ENCODE measurements at regions not wholly inside any gene's neighbourhood (a gene's known extent, or its start where the extent isn't known, plus 50 kb on each side); places are given as distances from the start of the nearest gene placed in this dataset.

- no peak overlapping the region for H3K9ac ChIP-seq (ENCODE audit: low read length)
- H3K79me1 ChIP-seq (replicated peaks; ENCODE audit: low read length, poor library complexity, severe bottlenecking), result no peaks in the 10 kb centered on the region
- no peak overlapping the region for H2BK15ac ChIP-seq (ENCODE audit: low read depth, poor library complexity, severe bottlenecking)
- H2AK5ac ChIP-seq (ENCODE audit: low read length, severe bottlenecking), result no peak overlapping the region
- WGBS, result 100% methylated on average over 1 of the region's 4 CpGs
- H3K14ac ChIP-seq (ENCODE audit: low read length in 2 of 2), result no peak overlapping the region
- no peaks in the 10 kb centered on the region for H3K4me1 ChIP-seq (ENCODE audit: control insufficient read depth, insufficient read depth, low read depth, low read length)
- H2BK5ac ChIP-seq (ENCODE audit: low read depth, low read length, poor library complexity, severe bottlenecking), result no peak overlapping the region
- no peak overlapping the region for H2BK120ac ChIP-seq (ENCODE audit: low read depth, low read length)
- peaks cover 26% of the 10 kb centered on the region for H3K9me3 ChIP-seq (ENCODE audit: control insufficient read depth, low read length)
- H2BK12ac ChIP-seq (ENCODE audit: low read length in 2 of 2), result no peak overlapping the region
- H3K4me2 ChIP-seq (ENCODE audit: low read length, poor library complexity, severe bottlenecking), result no peak overlapping the region
- H3K18ac ChIP-seq (ENCODE audit: low read depth in 1 of 2, low read length in 2 of 2), result no peak overlapping the region
- no peak for DNase-seq
- no peak overlapping the region for H3K23ac ChIP-seq (ENCODE audit: low read length in 2 of 2)
- no peaks in the 10 kb centered on the region for H3K27me3 ChIP-seq (ENCODE audit: control insufficient read depth in 1 of 2, insufficient read depth in 1 of 2, low read length in 2 of 2)
- no peak overlapping the region for H2AFZ ChIP-seq (ENCODE audit: low read depth, low read length)
- no peak overlapping the region for H4K8ac ChIP-seq (ENCODE audit: low read length)
- no peak overlapping the region for H3K4ac ChIP-seq (ENCODE audit: low read depth in 1 of 2, low read length in 2 of 2)
- H3K4me3 ChIP-seq (ENCODE audit: insufficient read depth in 1 of 2, low read depth in 1 of 2, low read length in 2 of 2), result no peak overlapping the region
- H3K27ac ChIP-seq (ENCODE audit: low read length, poor library complexity, severe bottlenecking), result no peak overlapping the region
- no peaks in the 10 kb centered on the region for H3K36me3 ChIP-seq (ENCODE audit: control insufficient read depth in 1 of 2, insufficient read depth in 2 of 2, low read depth in 1 of 2, low read length in 2 of 2)
- no peak overlapping the region for H4K91ac ChIP-seq (ENCODE audit: low read length)
Measured at GRCh38 chrX:4800756-4801155, 1087.3 kb upstream of the PRKX start.

- no peaks in the 10 kb centered on the region for H3K79me1 ChIP-seq (replicated peaks; ENCODE audit: low read length, poor library complexity, severe bottlenecking)
- no peak overlapping the region for H3K4me3 ChIP-seq (ENCODE audit: insufficient read depth in 1 of 2, low read depth in 1 of 2, low read length in 2 of 2)
- no peak overlapping the region for H4K91ac ChIP-seq (ENCODE audit: low read length)
- H3K9ac ChIP-seq (ENCODE audit: low read length), result no peak overlapping the region
- no peak overlapping the region for H3K18ac ChIP-seq (ENCODE audit: low read depth in 1 of 2, low read length in 2 of 2)
- no peaks in the 10 kb centered on the region for H3K36me3 ChIP-seq (ENCODE audit: control insufficient read depth in 1 of 2, insufficient read depth in 2 of 2, low read depth in 1 of 2, low read length in 2 of 2)
- no peak overlapping the region for H2BK12ac ChIP-seq (ENCODE audit: low read length in 2 of 2)
- H3K4ac ChIP-seq (ENCODE audit: low read depth in 1 of 2, low read length in 2 of 2), result no peak overlapping the region
- no peak overlapping the region for H3K27ac ChIP-seq (ENCODE audit: low read length, poor library complexity, severe bottlenecking)
- no peak overlapping the region for H2BK15ac ChIP-seq (ENCODE audit: low read depth, poor library complexity, severe bottlenecking)
- no peak overlapping the region for H2BK120ac ChIP-seq (ENCODE audit: low read depth, low read length)
- peaks cover 13% of the 10 kb centered on the region for H3K9me3 ChIP-seq (ENCODE audit: control insufficient read depth, low read length)
- DNase-seq, result no peak
- H2AFZ ChIP-seq (ENCODE audit: low read depth, low read length), result no peak overlapping the region
- WGBS, result no CpG with 5 or more reads among the region's 1 CpG
- H2BK5ac ChIP-seq (ENCODE audit: low read depth, low read length, poor library complexity, severe bottlenecking), result no peak overlapping the region
- no peak overlapping the region for H2AK5ac ChIP-seq (ENCODE audit: low read length, severe bottlenecking)
- no peak overlapping the region for H3K23ac ChIP-seq (ENCODE audit: low read length in 2 of 2)
- no peaks in the 10 kb centered on the region for H3K4me1 ChIP-seq (ENCODE audit: control insufficient read depth, insufficient read depth, low read depth, low read length)
- no peak overlapping the region for H3K4me2 ChIP-seq (ENCODE audit: low read length, poor library complexity, severe bottlenecking)
- no peak overlapping the region for H4K8ac ChIP-seq (ENCODE audit: low read length)
- H3K14ac ChIP-seq (ENCODE audit: low read length in 2 of 2), result no peak overlapping the region
- H3K27me3 ChIP-seq (ENCODE audit: control insufficient read depth in 1 of 2, insufficient read depth in 1 of 2, low read length in 2 of 2), result no peaks in the 10 kb centered on the region
Measured at GRCh38 chrX:4787971-4788370, 1074.5 kb upstream of the PRKX start.

DNA sequence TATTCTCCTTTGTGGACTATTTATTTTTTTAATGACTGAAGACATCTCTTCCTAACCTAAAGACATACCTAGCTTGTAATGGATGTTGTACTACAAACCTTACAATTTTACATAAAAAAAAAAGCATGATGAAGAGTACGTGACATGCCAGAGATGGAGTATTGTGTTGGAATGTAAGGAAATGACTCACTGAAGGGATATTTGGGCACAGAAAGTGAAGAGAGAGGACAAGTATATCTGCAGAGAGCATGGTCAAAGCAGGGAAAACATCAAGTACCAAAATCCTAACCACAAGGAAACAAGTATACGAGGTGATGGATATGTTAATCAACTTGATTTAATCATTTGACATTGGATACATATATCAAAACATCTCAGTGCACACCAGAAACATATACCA, 1051.4 kb upstream of the PRKX start:
- Histone ChIP-seq H3K9me3 (ENCODE audit: control insufficient read depth, low read length) (peaks cover 3% of the 10 kb centered on the region), H4K91ac (ENCODE audit: low read length) (no peak overlapping the region), H3K4me3 (ENCODE audit: insufficient read depth in 1 of 2, low read depth in 1 of 2, low read length in 2 of 2) (no peak overlapping the region), H3K36me3 (ENCODE audit: control insufficient read depth in 1 of 2, insufficient read depth in 2 of 2, low read depth in 1 of 2, low read length in 2 of 2) (no peaks in the 10 kb centered on the region), H4K8ac (ENCODE audit: low read length) (no peak overlapping the region), H2BK12ac (ENCODE audit: low read length in 2 of 2) (no peak overlapping the region), H3K27ac (ENCODE audit: low read length, poor library complexity, severe bottlenecking) (no peak overlapping the region), H2BK120ac (ENCODE audit: low read depth, low read length) (no peak overlapping the region), H2AK5ac (ENCODE audit: low read length, severe bottlenecking) (no peak overlapping the region), H3K4ac (ENCODE audit: low read depth in 1 of 2, low read length in 2 of 2) (no peak overlapping the region), H2BK15ac (ENCODE audit: low read depth, poor library complexity, severe bottlenecking) (no peak overlapping the region), H3K23ac (ENCODE audit: low read length in 2 of 2) (no peak overlapping the region), H3K4me1 (ENCODE audit: control insufficient read depth, insufficient read depth, low read depth, low read length) (no peaks in the 10 kb centered on the region), H3K18ac (ENCODE audit: low read depth in 1 of 2, low read length in 2 of 2) (no peak overlapping the region), H2BK5ac (ENCODE audit: low read depth, low read length, poor library complexity, severe bottlenecking) (no peak overlapping the region), H3K14ac (ENCODE audit: low read length in 2 of 2) (no peak overlapping the region), H3K4me2 (ENCODE audit: low read length, poor library complexity, severe bottlenecking) (no peak overlapping the region), H3K27me3 (ENCODE audit: control insufficient read depth in 1 of 2, insufficient read depth in 1 of 2, low read length in 2 of 2) (no peaks in the 10 kb centered on the region), H3K79me1 (replicated peaks; ENCODE audit: low read length, poor library complexity, severe bottlenecking) (no peaks in the 10 kb centered on the region), H2AFZ (ENCODE audit: low read depth, low read length) (no peak overlapping the region), H3K9ac (ENCODE audit: low read length) (no peak overlapping the region)
- DNase-seq, result peak; percentile 11
- 0% methylated on average over 1 of the region's 2 CpGs for WGBS

DNA sequence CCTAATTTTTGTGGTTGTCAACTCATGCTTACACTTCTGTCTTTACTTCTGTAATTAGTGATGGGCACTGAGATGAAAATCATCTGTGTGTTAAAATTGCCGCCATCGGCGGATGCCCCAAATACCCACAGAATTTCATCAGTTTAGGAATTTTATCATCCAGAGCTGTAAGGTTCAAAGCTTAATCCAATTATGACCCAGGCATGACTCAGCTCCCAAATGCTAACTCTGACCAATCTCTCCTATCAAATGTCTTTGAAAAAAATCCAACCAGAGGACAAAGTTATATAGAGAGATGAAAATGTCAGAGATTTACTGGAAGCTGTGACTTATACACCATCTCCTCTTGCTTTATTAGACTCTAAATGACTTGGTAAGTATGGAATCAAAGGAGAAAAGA, 1048.7 kb upstream of the PRKX start:
- no peaks in the 10 kb centered on the region for H3K27me3 ChIP-seq (ENCODE audit: control insufficient read depth in 1 of 2, insufficient read depth in 1 of 2, low read length in 2 of 2)
- no peak overlapping the region for H4K91ac ChIP-seq (ENCODE audit: low read length)
- H4K8ac ChIP-seq (ENCODE audit: low read length), result no peak overlapping the region
- H3K14ac ChIP-seq (ENCODE audit: low read length in 2 of 2), result no peak overlapping the region
- H2BK12ac ChIP-seq (ENCODE audit: low read length in 2 of 2), result no peak overlapping the region
- no peak overlapping the region for H3K27ac ChIP-seq (ENCODE audit: low read length, poor library complexity, severe bottlenecking)
- no peaks in the 10 kb centered on the region for H3K36me3 ChIP-seq (ENCODE audit: control insufficient read depth in 1 of 2, insufficient read depth in 2 of 2, low read depth in 1 of 2, low read length in 2 of 2)
- H2AFZ ChIP-seq (ENCODE audit: low read depth, low read length), result no peak overlapping the region
- H3K18ac ChIP-seq (ENCODE audit: low read depth in 1 of 2, low read length in 2 of 2), result no peak overlapping the region
- no peak overlapping the region for H3K4ac ChIP-seq (ENCODE audit: low read depth in 1 of 2, low read length in 2 of 2)
- H3K23ac ChIP-seq (ENCODE audit: low read length in 2 of 2), result no peak overlapping the region
- 100% methylated on average over 3 of the region's 3 CpGs for WGBS
- no peak overlapping the region for H2AK5ac ChIP-seq (ENCODE audit: low read length, severe bottlenecking)
- no peak overlapping the region for H2BK15ac ChIP-seq (ENCODE audit: low read depth, poor library complexity, severe bottlenecking)
- H3K79me1 ChIP-seq (replicated peaks; ENCODE audit: low read length, poor library complexity, severe bottlenecking), result no peaks in the 10 kb centered on the region
- no peak overlapping the region for H3K4me2 ChIP-seq (ENCODE audit: low read length, poor library complexity, severe bottlenecking)
- H2BK120ac ChIP-seq (ENCODE audit: low read depth, low read length), result no peak overlapping the region
- no peak overlapping the region for H3K4me3 ChIP-seq (ENCODE audit: insufficient read depth in 1 of 2, low read depth in 1 of 2, low read length in 2 of 2)
- H3K4me1 ChIP-seq (ENCODE audit: control insufficient read depth, insufficient read depth, low read depth, low read length), result no peaks in the 10 kb centered on the region
- no peak overlapping the region for H3K9ac ChIP-seq (ENCODE audit: low read length)
- H3K9me3 ChIP-seq (ENCODE audit: control insufficient read depth, low read length), result peaks cover 8% of the 10 kb centered on the region
- no peak overlapping the region for H2BK5ac ChIP-seq (ENCODE audit: low read depth, low read length, poor library complexity, severe bottlenecking)
- DNase-seq, result no peak

Data from mesenchymal stem cell (in vitro differentiated cells and primary cell).